Parathyroid adenoma (tissue), 2 donors: ENCODE measurements at regions not wholly inside any gene's neighbourhood (a gene's known extent, or its start where the extent isn't known, plus 50 kb on each side); places are given as distances from the start of the nearest gene placed in this dataset.

Source experiments
- H2AFZ ChIP-seq: fragments of 300-600 bp; sonication (generic); one replicate; pipeline ENCODE4 v1.7.0; 2017; ENCODE audit warnings: antibody characterized with exemption, mild to moderate bottlenecking
- H3K27ac ChIP-seq: fragments of 300-600 bp; sonication (generic); one replicate; pipeline ENCODE4 v1.7.0; 2017
- H3K27me3 ChIP-seq: fragments of 300-600 bp; sonication (generic); one replicate; pipeline ENCODE4 v1.7.0; 2017; ENCODE audit warnings: low read length; ENCODE audit not compliant: control insufficient read depth, insufficient read depth
- H3K36me3 ChIP-seq: fragments of 300-600 bp; sonication (generic); one replicate; pipeline ENCODE4 v1.7.0; 2017; ENCODE audit warnings: low read length; ENCODE audit not compliant: control insufficient read depth, insufficient read depth
- H3K4me1 ChIP-seq: fragments of 300-600 bp; sonication (generic); one replicate; pipeline ENCODE4 v1.7.0; 2017; ENCODE audit warnings: control low read depth
- H3K4me2 ChIP-seq: fragments of 300-600 bp; sonication (generic); one replicate; pipeline ENCODE4 v1.7.0; 2017; ENCODE audit warnings: low read length
- H3K4me3 ChIP-seq: fragments of 300-600 bp; sonication (generic); one replicate; pipeline ENCODE4 v1.7.0; 2017; ENCODE audit warnings: low read depth, low read length
- H3K79me2 ChIP-seq: fragments of 300-600 bp; sonication (generic); one replicate; pipeline ENCODE4 v1.7.0; 2017; ENCODE audit warnings: control low read depth
- H3K9ac ChIP-seq: fragments of 300-600 bp; sonication (generic); one replicate; pipeline ENCODE4 v1.7.0; 2017; ENCODE audit warnings: mild to moderate bottlenecking
- H3K9me3 ChIP-seq: fragments of 300-600 bp; sonication (generic); one replicate; pipeline ENCODE4 v1.7.0; 2017; ENCODE audit warnings: low read length; ENCODE audit not compliant: control insufficient read depth
- TF ChIP-seq, protein P1 (sequence below): fragments of 300-600 bp; sonication (generic); IDR thresholded peaks from one replicate; pipeline ENCODE4 v1.7.0; 2017; ENCODE audit warnings: antibody characterized with exemption, mild to moderate bottlenecking
- donor health status: primary hyperparathyroidism.

DNA sequence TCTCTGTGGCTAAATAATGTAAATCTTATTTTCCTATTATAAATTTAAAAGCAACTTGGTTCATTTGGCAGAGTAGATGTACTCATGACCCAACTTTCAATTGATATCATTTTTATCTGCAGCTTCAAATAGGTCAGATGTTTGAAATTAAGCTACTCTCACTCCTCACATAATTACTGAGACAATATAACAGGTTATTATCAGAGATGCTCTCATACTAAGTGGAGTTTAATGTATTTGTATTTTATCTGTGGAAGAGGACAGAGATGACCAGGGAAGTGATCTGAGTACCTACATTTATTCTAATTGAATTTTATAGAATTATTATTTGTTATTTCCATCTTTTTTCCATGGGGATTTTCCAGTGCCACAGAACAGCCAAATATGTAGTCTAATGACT lies 177.4 kb upstream of the PRLR start:
- no peaks in the 10 kb centered on the region for H3K27me3 ChIP-seq
- H3K36me3 ChIP-seq, result no peaks in the 10 kb centered on the region
- TF ChIP-seq, protein P1, sequence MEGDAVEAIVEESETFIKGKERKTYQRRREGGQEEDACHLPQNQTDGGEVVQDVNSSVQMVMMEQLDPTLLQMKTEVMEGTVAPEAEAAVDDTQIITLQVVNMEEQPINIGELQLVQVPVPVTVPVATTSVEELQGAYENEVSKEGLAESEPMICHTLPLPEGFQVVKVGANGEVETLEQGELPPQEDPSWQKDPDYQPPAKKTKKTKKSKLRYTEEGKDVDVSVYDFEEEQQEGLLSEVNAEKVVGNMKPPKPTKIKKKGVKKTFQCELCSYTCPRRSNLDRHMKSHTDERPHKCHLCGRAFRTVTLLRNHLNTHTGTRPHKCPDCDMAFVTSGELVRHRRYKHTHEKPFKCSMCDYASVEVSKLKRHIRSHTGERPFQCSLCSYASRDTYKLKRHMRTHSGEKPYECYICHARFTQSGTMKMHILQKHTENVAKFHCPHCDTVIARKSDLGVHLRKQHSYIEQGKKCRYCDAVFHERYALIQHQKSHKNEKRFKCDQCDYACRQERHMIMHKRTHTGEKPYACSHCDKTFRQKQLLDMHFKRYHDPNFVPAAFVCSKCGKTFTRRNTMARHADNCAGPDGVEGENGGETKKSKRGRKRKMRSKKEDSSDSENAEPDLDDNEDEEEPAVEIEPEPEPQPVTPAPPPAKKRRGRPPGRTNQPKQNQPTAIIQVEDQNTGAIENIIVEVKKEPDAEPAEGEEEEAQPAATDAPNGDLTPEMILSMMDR, result no peak
- H3K79me2 ChIP-seq, result no peaks in the 10 kb centered on the region
- no peaks in the 10 kb centered on the region for H3K4me1 ChIP-seq
- no peak overlapping the region for H3K4me3 ChIP-seq
- no peak overlapping the region for H3K4me2 ChIP-seq
- H3K9ac ChIP-seq, result no peak overlapping the region
- H3K27ac ChIP-seq, result no peak overlapping the region
- no peak overlapping the region for H2AFZ ChIP-seq
- no peaks in the 10 kb centered on the region for H3K9me3 ChIP-seq

GRCh38 chr5:35405938-35406337 lies 175.7 kb upstream of the PRLR start:
- no peaks in the 10 kb centered on the region for H3K9me3 ChIP-seq
- H3K79me2 ChIP-seq, result no peaks in the 10 kb centered on the region
- no peak overlapping the region for H3K27ac ChIP-seq
- H3K4me3 ChIP-seq, result no peak overlapping the region
- H2AFZ ChIP-seq, result no peak overlapping the region
- no peaks in the 10 kb centered on the region for H3K36me3 ChIP-seq
- no peak overlapping the region for H3K4me2 ChIP-seq
- TF ChIP-seq, protein P1, result no peak
- H3K4me1 ChIP-seq, result no peaks in the 10 kb centered on the region
- no peaks in the 10 kb centered on the region for H3K27me3 ChIP-seq
- H3K9ac ChIP-seq, result no peak overlapping the region

DNA sequence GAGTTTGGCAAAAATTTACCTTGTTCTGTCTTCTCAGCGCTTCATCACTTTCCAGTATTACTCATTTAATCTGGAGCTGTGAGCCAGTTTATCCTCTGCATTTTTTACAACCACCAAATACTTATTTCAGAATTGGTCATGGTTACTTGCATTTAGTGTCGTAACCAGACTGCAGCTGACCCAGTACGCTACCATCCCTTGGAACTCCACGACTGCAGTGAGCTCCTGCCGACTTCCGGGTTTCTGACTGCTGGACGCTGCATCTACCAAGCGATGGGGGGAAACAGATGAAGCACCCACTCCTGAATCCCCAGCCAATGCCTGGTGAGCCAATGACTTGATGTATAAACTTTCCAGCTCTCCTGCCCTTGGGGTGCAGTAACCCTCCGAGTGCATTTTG lies 174.4 kb upstream of the PRLR start:
- no peaks in the 10 kb centered on the region for H3K4me1 ChIP-seq
- H3K9ac ChIP-seq, result no peak overlapping the region
- no peaks in the 10 kb centered on the region for H3K79me2 ChIP-seq
- no peak overlapping the region for H3K4me2 ChIP-seq
- H3K27ac ChIP-seq, result no peak overlapping the region
- H2AFZ ChIP-seq, result no peak overlapping the region
- TF ChIP-seq, protein P1, result no peak
- no peaks in the 10 kb centered on the region for H3K9me3 ChIP-seq
- H3K36me3 ChIP-seq, result no peaks in the 10 kb centered on the region
- no peaks in the 10 kb centered on the region for H3K27me3 ChIP-seq
- H3K4me3 ChIP-seq, result no peak overlapping the region

DNA sequence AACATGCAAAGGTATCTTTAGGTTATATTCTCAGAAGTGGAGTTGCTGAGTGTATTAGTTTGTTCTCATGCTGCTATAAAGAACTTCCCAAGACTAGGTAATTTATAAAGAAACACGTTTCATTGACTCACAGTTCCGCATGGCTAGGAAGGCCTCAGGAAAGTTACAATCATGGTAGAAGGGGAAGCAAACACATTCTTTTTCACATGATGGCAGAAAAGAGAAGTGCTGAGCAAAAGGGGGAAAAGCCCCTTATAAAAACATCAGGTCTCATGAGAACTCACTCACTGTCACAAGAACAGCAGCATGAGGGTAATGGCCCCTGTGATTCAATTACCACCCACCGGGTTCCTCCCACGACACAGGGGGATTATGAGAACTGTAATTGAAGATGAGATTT lies 163.6 kb upstream of the PRLR start:
- Histone ChIP-seq H2AFZ (no peak overlapping the region), H3K79me2 (no peaks in the 10 kb centered on the region), H3K4me1 (no peaks in the 10 kb centered on the region), H3K4me2 (no peak overlapping the region), H3K27me3 (no peaks in the 10 kb centered on the region), H3K27ac (no peak overlapping the region), H3K36me3 (no peaks in the 10 kb centered on the region), H3K4me3 (no peak overlapping the region), H3K9me3 (no peaks in the 10 kb centered on the region), H3K9ac (no peak overlapping the region)
- TF ChIP-seq, protein P1, result no peak

GRCh38 chr5:35384658-35385057 lies 154.4 kb upstream of the PRLR start:
- Histone ChIP-seq H3K36me3 (no peaks in the 10 kb centered on the region), H3K4me2 (no peak overlapping the region)

More at GRCh38 chr5:35384658-35385057, 154.4 kb upstream of the PRLR start:
- Histone ChIP-seq H3K27me3 (no peaks in the 10 kb centered on the region), H3K4me3 (no peak overlapping the region), H3K79me2 (no peaks in the 10 kb centered on the region), H2AFZ (no peak overlapping the region), H3K9me3 (no peaks in the 10 kb centered on the region), H3K27ac (no peak overlapping the region), H3K9ac (no peak overlapping the region), H3K4me1 (no peaks in the 10 kb centered on the region)
- TF ChIP-seq, protein P1, result no peak
